Right atrium auricular region (tissue), 2 donors: ENCODE measurements at regions not wholly inside any gene's neighbourhood (a gene's known extent, or its start where the extent isn't known, plus 50 kb on each side); places are given as distances from the start of the nearest gene placed in this dataset.
"Not testable (repeated sequence)": the region's sequence is repeated elsewhere in the genome, so short reads cannot be mapped to it uniquely, and the experiment has no call there.

ENCODE experiments used
- DNase-seq: peaks from one replicate; pipeline ENCODE4 v3.0.0-alpha.2; 2019; ENCODE audit warnings: low spot score
- H3K27ac ChIP-seq, 2 donors: fragments of 200-600 bp; sonication (generic); 1 replicate in 1 of 2; 2 replicates in 1 of 2; pipeline ENCODE4 v1.5.1; 2016 to 2019
- H3K27me3 ChIP-seq, 2 donors: fragments of 200-600 bp; sonication (generic); one replicate each; pipeline versions ENCODE4 v1.5.1 to v1.6.0; 2017 to 2019
- H3K36me3 ChIP-seq: fragments of 200-600 bp; sonication (generic); one replicate; pipeline ENCODE4 v1.5.1; 2016
- H3K4me1 ChIP-seq, 2 donors: fragments of 200-600 bp; sonication (generic); one replicate each; pipeline versions ENCODE4 v1.5.1 to v1.6.0; 2017 to 2019
- H3K4me3 ChIP-seq, 2 donors: fragments of 200-600 bp; sonication (generic); 1 replicate in 1 of 2; 2 replicates in 1 of 2; pipeline ENCODE4 v1.5.1; 2017 to 2019; ENCODE audit warnings: mild to moderate bottlenecking in 1 of 2, moderate library complexity in 1 of 2
- H3K9me3 ChIP-seq, 2 donors: fragments of 200-600 bp; sonication (generic); one replicate each; pipeline ENCODE4 v1.5.1; 2019
- TF ChIP-seq, protein P1 (sequence below), 2 donors: fragments of 200-600 bp; sonication (generic); IDR thresholded peaks; one replicate each; pipeline ENCODE4 v1.5.1; 2019; ENCODE audit warnings: antibody characterized with exemption in 2 of 2

DNA sequence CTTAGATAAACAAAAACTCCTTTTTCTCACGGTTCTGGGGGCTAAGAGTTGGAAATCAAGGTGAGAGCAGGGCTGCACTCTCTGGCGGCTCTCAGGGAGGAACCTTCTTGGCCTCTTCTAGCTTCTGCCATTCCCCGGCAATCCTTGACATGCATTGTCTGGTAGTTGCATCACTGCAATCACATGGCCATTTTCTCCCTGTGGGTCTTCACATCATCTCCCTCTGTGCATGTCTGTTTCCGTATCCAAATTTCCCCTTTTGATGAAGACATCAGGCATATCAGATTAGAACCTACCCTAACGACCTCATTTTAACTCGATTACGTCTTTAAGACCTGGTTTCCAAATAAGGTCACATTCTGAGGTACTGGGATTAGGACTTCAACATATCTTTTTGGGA lies 129.2 kb upstream of the MAN2A1 start:
- Histone ChIP-seq H3K9me3 (no peaks in the 10 kb centered on the region), H3K27ac (no peak overlapping the region), H3K4me3 (no peak overlapping the region), H3K4me1 (no peaks in the 10 kb centered on the region), H3K36me3 (no peaks in the 10 kb centered on the region), H3K27me3 (no peaks in the 10 kb centered on the region)
- TF ChIP-seq, protein P1, sequence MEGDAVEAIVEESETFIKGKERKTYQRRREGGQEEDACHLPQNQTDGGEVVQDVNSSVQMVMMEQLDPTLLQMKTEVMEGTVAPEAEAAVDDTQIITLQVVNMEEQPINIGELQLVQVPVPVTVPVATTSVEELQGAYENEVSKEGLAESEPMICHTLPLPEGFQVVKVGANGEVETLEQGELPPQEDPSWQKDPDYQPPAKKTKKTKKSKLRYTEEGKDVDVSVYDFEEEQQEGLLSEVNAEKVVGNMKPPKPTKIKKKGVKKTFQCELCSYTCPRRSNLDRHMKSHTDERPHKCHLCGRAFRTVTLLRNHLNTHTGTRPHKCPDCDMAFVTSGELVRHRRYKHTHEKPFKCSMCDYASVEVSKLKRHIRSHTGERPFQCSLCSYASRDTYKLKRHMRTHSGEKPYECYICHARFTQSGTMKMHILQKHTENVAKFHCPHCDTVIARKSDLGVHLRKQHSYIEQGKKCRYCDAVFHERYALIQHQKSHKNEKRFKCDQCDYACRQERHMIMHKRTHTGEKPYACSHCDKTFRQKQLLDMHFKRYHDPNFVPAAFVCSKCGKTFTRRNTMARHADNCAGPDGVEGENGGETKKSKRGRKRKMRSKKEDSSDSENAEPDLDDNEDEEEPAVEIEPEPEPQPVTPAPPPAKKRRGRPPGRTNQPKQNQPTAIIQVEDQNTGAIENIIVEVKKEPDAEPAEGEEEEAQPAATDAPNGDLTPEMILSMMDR (IDR thresholded peaks at IDR 0.05), result no peak
- no peak for DNase-seq

DNA sequence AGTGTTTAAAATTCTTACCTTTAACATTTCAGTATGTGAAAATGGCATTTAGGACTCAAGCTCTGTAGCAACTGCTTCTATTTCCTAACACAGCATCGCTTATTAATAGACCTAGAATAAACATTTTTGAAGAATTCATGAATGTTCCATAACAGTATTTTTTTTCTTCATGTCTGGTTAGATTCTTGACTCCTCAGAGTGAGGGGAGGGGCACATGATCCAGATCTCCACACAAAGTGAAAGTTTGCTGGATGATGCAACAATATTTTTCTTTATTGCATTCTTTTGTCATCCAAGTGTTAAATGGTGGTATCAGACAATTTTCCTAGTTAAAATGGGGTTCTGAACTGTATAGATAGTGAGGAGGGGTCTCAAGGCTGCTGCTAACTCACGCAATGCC lies 130.8 kb upstream of the MAN2A1 start:
- no peak for DNase-seq
- TF ChIP-seq, protein P1 (IDR thresholded peaks at IDR 0.05), result no peak
- no peaks in the 10 kb centered on the region for H3K36me3 ChIP-seq
- H3K27me3 ChIP-seq, result no peaks in the 10 kb centered on the region
- peaks cover 0 to 9% of the 10 kb centered on the region in 2 donors for H3K9me3 ChIP-seq
- H3K27ac ChIP-seq, result no peak overlapping the region
- no peaks in the 10 kb centered on the region for H3K4me1 ChIP-seq
- no peak overlapping the region for H3K4me3 ChIP-seq

DNA sequence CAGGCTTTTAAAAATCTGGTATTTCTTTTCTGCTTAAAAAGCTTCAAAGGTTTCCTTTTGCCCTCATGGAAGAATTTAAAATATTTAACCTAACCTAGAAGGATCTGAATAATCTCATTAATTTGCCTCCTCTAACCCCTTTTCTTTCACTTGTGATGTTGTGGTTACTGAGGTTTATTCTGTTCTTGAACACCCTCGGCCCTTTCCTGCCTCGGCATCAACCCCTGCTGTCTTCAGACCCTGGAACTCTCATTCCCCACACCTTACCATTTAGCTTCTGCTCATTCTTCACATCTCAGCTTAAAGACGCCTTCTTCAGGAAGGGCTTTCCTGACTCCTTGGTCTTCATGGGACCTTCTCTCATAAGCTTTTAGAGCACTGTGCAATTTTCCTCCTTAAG lies 131.4 kb upstream of the MAN2A1 start:
- TF ChIP-seq, protein P1 (IDR thresholded peaks at IDR 0.05), result no peak
- no peaks in the 10 kb centered on the region for H3K4me1 ChIP-seq
- H3K4me3 ChIP-seq, result no peak overlapping the region
- no peak overlapping the region for H3K27ac ChIP-seq
- H3K9me3 ChIP-seq, result peaks cover 0 to 10% of the 10 kb centered on the region in 2 donors
- DNase-seq, result no peak
- no peaks in the 10 kb centered on the region for H3K27me3 ChIP-seq
- no peaks in the 10 kb centered on the region for H3K36me3 ChIP-seq

DNA sequence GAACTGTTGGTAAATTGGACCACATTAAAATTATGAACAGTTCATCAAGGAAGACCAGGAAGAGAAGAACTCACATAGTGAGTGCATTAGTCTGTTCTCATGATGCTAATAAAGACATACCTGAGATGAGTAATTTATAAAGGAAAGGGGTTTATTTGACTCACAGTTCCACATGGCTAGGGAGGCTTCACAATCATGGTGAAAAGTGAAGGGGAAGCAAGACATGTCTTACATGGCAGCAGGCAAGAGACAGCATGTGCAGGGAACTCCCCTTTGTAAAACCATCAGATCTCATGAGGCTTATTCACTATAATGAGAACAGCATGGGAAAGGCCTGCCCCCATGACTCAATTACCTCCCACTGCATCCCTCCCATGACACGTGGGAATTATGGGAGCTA lies 135.9 kb upstream of the MAN2A1 start:
- TF ChIP-seq, protein P1 (IDR thresholded peaks at IDR 0.05), result no peak
- peaks cover 0 to 10% of the 10 kb centered on the region in 2 donors for H3K9me3 ChIP-seq
- H3K4me1 ChIP-seq, result no peaks in the 10 kb centered on the region
- H3K4me3 ChIP-seq, result no peak overlapping the region
- H3K27ac ChIP-seq, result no peak overlapping the region
- no peaks in the 10 kb centered on the region for H3K36me3 ChIP-seq
- H3K27me3 ChIP-seq, result no peaks in the 10 kb centered on the region
- DNase-seq, result no peak

DNA sequence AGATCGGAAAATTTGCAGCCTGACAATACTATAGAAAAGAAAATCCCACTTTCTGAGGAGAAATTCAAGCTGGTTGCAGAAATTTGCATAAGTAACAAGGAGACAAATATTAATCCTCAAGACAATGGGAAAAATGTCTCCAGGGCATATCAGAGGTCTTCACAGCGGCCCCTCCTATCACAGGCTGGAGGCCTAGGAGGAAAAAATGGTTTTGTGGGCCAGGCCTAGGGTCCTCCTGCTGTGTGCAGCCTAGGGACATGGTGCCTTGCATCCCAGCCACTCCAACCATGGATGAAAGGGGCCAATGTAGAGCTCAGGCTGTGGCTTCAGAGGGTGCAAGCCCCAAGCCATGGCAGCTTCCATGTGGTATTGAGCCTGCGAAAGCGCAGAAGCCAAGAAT lies 138.5 kb upstream of the MAN2A1 start:
- not testable (repeated sequence) for H3K27me3 ChIP-seq, H3K27ac ChIP-seq, H3K9me3 ChIP-seq, DNase-seq, H3K4me1 ChIP-seq, H3K4me3 ChIP-seq, H3K36me3 ChIP-seq

DNA sequence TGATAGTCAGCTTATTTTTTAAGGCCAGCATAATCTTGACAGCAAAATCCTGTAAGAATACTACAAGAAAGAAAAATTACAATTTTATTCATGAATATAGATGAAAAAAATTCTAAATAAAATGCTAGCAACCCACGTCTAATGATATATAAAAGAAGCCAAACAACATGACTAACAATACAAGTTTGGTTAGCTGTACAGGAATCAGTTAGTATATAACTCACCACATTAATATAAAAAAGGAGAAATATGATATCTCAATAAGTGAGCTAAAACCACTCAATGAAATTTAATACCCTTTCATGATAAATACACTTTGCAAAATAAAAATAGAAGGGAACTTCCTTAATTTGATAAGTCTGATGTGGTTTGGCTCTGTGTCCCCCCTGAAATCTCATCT lies 139.7 kb upstream of the MAN2A1 start:
- TF ChIP-seq, protein P1 (IDR thresholded peaks at IDR 0.05), result no peak
- no peaks in the 10 kb centered on the region for H3K4me1 ChIP-seq

More for the DNA sequence above, 139.7 kb upstream of the MAN2A1 start:
- H3K27ac ChIP-seq, result no peak overlapping the region
- no peak overlapping the region for H3K4me3 ChIP-seq
- no peaks in the 10 kb centered on the region for H3K36me3 ChIP-seq
- H3K27me3 ChIP-seq, result no peaks in the 10 kb centered on the region
- DNase-seq, result no peak
- H3K9me3 ChIP-seq, result peaks cover 0 to 10% of the 10 kb centered on the region in 2 donors
